Kidney epithelial cell (primary cell): ENCODE measurements at regions not wholly inside any gene's neighbourhood (a gene's known extent, or its start where the extent isn't known, plus 50 kb on each side); places are given as distances from the start of the nearest gene placed in this dataset.

Source experiments
- DNase-seq: peaks from one replicate; pipeline ENCODE4 v3.0.0-alpha.2; 2010; ENCODE audit warnings: low read depth
- H3K27me3 ChIP-seq: 2 replicates; pipeline ENCODE4 v1.6.0; 2011; ENCODE audit warnings: low read length; ENCODE audit not compliant: control insufficient read depth, insufficient read depth
- H3K36me3 ChIP-seq: 2 replicates; pipeline ENCODE4 v1.5.1; 2011; ENCODE audit warnings: low read length; ENCODE audit not compliant: control insufficient read depth, insufficient read depth
- H3K4me3 ChIP-seq: 2 replicates; pipeline ENCODE4 v1.5.1; 2011; ENCODE audit warnings: low read depth, mild to moderate bottlenecking, control low read depth, low read length
- TF ChIP-seq, protein P1 (sequence below): IDR thresholded peaks from 2 replicates; pipeline ENCODE4 v1.5.1; 2011; ENCODE audit warnings: mild to moderate bottlenecking, moderate library complexity, low read length, control low read depth, inconsistent platforms; ENCODE audit not compliant: insufficient read depth, poor library complexity, severe bottlenecking

DNA sequence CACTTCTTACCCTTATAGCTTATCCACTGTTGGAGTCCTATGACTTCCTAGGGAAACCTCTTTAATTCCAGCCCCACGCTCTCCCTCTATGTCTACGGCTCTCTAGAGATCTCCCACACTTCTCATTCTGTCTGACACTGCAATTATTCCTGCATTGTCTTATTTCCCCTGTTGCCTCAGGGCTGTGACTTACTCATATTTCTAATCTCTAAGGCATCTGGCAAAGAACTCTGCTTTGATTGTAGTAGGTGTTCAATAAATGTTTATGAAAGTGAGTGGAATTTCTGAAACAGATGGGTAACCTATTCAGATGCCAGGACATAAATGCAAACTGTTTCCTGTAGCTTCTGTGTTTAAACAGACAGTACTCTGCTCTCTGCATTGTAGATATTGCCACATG, 102.4 kb upstream of the SERTM1 start:
- DNase-seq, result no peak

DNA sequence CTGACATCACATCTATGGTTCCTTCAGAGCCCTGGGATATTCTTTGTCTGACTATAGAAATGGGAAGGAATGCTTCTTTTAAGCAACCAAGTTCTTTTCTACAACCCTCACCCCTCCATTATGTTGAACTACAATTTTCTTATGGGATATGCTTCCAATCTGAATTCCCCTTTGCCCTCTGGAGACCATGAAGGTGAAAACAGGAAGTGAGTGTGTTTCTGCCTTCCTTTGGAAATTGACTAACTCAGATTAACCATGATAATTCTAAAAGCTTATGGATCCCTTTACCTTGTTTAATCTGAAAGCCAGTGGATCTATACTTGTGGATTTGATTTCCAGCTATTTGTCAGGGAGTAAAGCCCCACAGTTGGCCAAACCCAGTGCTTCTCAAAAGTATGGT, 90.8 kb upstream of the SERTM1 start:
- no peak overlapping the region for H3K4me3 ChIP-seq
- no peak for DNase-seq
- H3K36me3 ChIP-seq, result no peaks in the 10 kb centered on the region
- TF ChIP-seq, protein P1, sequence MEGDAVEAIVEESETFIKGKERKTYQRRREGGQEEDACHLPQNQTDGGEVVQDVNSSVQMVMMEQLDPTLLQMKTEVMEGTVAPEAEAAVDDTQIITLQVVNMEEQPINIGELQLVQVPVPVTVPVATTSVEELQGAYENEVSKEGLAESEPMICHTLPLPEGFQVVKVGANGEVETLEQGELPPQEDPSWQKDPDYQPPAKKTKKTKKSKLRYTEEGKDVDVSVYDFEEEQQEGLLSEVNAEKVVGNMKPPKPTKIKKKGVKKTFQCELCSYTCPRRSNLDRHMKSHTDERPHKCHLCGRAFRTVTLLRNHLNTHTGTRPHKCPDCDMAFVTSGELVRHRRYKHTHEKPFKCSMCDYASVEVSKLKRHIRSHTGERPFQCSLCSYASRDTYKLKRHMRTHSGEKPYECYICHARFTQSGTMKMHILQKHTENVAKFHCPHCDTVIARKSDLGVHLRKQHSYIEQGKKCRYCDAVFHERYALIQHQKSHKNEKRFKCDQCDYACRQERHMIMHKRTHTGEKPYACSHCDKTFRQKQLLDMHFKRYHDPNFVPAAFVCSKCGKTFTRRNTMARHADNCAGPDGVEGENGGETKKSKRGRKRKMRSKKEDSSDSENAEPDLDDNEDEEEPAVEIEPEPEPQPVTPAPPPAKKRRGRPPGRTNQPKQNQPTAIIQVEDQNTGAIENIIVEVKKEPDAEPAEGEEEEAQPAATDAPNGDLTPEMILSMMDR, result no peak
- no peaks in the 10 kb centered on the region for H3K27me3 ChIP-seq

More for the DNA sequence above, 102.4 kb upstream of the SERTM1 start:
- Histone ChIP-seq H3K4me3 (no peak overlapping the region), H3K36me3 (no peaks in the 10 kb centered on the region), H3K27me3 (no peaks in the 10 kb centered on the region)
- TF ChIP-seq, protein P1, result no peak

DNA sequence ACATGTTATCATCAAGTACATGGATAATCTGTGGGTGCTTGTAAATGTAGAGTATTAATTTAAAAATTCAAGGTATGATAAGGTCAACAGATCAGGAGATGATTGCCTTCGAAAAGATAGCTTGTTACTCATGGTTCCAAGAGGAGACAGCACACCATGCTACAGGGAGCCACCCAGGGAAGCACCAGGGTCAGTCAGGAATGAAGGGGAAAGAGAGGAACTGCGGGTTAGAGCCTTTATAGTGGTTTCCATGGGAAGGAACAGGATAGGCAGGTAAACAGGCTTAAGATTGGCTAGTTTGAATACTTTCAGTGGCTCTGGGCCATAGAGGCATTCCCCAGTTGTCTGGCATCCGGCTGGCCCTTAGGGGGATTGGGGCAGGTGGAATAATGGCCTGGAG, 74.2 kb upstream of the SERTM1 start:
- DNase-seq, result no peak
- Histone ChIP-seq H3K4me3 (no peak overlapping the region), H3K36me3 (no peaks in the 10 kb centered on the region), H3K27me3 (no peaks in the 10 kb centered on the region)
- TF ChIP-seq, protein P1, result no peak

DNA sequence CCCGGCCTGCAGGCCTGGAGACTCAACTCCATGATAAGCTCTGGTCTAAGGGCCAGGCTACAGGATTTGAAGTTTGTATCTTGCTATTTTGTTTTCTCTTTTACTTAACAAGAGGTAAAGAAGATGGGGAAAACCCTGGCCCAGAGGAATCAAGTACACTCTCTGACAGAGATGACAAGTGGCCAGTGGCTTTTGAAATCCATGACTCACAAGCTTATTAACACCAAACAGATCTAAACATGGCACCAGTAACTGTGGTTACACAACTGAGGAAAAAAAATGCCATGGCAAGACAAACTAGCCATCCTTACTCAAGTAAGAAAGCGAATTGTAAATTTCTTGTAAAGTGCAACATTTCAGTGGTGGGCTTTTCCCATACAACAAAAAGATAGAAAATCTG, 72.6 kb upstream of the SERTM1 start:
- TF ChIP-seq, protein P1, result no peak
- DNase-seq, result no peak
- no peak overlapping the region for H3K4me3 ChIP-seq
- H3K36me3 ChIP-seq, result no peaks in the 10 kb centered on the region
- no peaks in the 10 kb centered on the region for H3K27me3 ChIP-seq

DNA sequence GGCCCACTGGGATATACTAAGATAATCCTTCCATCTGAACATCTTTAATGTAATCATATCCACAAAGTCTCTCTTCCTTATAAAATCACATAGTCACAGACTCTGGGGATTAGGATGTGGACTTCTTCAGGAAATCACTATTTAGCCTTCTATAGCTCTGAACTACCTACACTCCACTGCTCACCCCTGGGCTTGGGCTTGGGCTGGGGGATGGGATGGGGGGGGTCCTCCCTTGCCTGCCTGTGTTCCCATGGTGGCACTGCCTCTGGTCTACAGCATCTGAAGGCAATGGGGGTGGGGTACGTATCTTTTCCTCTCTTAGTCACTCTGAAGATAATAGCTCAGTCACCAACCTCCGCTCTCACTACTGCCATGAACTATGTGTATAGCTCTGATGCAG, 67.8 kb upstream of the SERTM1 start:
- Histone ChIP-seq H3K4me3 (no peak overlapping the region), H3K27me3 (no peaks in the 10 kb centered on the region), H3K36me3 (no peaks in the 10 kb centered on the region)
- TF ChIP-seq, protein P1, result no peak
- DNase-seq, result no peak

DNA sequence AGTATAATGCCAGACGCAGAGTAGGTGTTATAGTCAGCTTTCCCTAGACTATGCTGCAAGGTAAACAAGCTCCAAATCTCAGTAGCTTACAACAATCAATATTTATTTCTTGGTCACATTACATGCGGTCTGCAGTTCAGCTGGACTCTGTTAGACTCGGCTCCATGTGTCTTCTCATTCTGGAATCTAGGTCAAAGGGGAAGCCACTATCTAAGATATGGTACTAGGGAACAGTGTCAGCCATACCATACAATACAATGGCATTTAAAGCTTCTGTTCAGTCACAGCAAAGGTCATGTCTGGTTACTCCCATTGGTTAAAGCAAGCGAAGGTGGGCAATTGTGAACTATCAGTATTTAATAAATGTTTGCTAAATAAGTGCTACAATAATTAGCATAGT, 65.3 kb upstream of the SERTM1 start:
- no peak for DNase-seq
- no peak overlapping the region for H3K4me3 ChIP-seq
- no peaks in the 10 kb centered on the region for H3K36me3 ChIP-seq
- TF ChIP-seq, protein P1, result no peak
- H3K27me3 ChIP-seq, result no peaks in the 10 kb centered on the region
